Neuronal stem cell (in vitro differentiated cells): ENCODE measurements at regions not wholly inside any gene's neighbourhood (a gene's known extent, or its start where the extent isn't known, plus 50 kb on each side); places are given as distances from the start of the nearest gene placed in this dataset.

Experiments used
- DNase-seq: peaks from one replicate; pipeline ENCODE4 v3.0.0-alpha.2; 2013; ENCODE audit warnings: low spot score
- H2AFZ ChIP-seq: one replicate; pipeline ENCODE4 v1.6.1; 2013; ENCODE audit warnings: mild to moderate bottlenecking, low read length, inconsistent platforms
- H2AK5ac ChIP-seq: 2 replicates; pipeline ENCODE4 v1.6.1; 2013; ENCODE audit warnings: low read depth, mild to moderate bottlenecking, inconsistent platforms, low read length, moderate library complexity, mixed read lengths
- H2BK120ac ChIP-seq: 2 replicates; pipeline ENCODE4 v1.6.1; 2013; ENCODE audit warnings: low read depth, mild to moderate bottlenecking, inconsistent platforms, low read length, moderate library complexity, mixed read lengths
- H2BK12ac ChIP-seq: one replicate; pipeline ENCODE4 v1.6.1; 2013; ENCODE audit warnings: low read length, inconsistent platforms
- H2BK15ac ChIP-seq: 2 replicates; pipeline ENCODE4 v1.6.1; 2013; ENCODE audit warnings: mild to moderate bottlenecking, low read length, inconsistent platforms, mixed read lengths
- H2BK5ac ChIP-seq: one replicate; pipeline ENCODE4 v1.6.1; 2013; ENCODE audit warnings: inconsistent platforms, mild to moderate bottlenecking, low read length, moderate library complexity
- H3K14ac ChIP-seq: one replicate; pipeline ENCODE4 v1.6.1; 2013; ENCODE audit warnings: low read length, inconsistent platforms
- H3K18ac ChIP-seq: 2 replicates; pipeline ENCODE4 v1.6.1; 2013; ENCODE audit warnings: low read length, inconsistent platforms
- H3K23ac ChIP-seq: 2 replicates; pipeline ENCODE4 v1.6.1; 2013; ENCODE audit warnings: low read depth, mild to moderate bottlenecking, mixed read lengths, low read length, inconsistent platforms; ENCODE audit not compliant: poor library complexity
- H3K27ac ChIP-seq: replicated peaks from 3 replicates; pipeline ENCODE4 v1.5.1; 2013; ENCODE audit warnings: low read length, inconsistent platforms
- H3K27me3 ChIP-seq, 3 experiments: 2 replicates each; pipeline ENCODE4 v1.6.1; 2013; ENCODE audit warnings: low read length in 3 of 3, mild to moderate bottlenecking in 2 of 3, inconsistent platforms in 1 of 3, low read depth in 1 of 3, mixed read lengths in 1 of 3, moderate library complexity in 1 of 3; ENCODE audit not compliant: control insufficient read depth in 3 of 3, insufficient read depth in 3 of 3
- H3K36me3 ChIP-seq, 2 donors: replicated peaks in 1 of 2; 2 replicates each; pipeline ENCODE4 v1.6.1; 2013; ENCODE audit warnings: low read length in 2 of 2; ENCODE audit not compliant: control insufficient read depth in 2 of 2, insufficient read depth in 2 of 2
- H3K4ac ChIP-seq: 2 replicates; pipeline ENCODE4 v1.6.1; 2013; ENCODE audit warnings: inconsistent platforms, mild to moderate bottlenecking, low read length, moderate library complexity
- H3K4me1 ChIP-seq, 2 donors: 1 replicate in 1 of 2; 2 replicates in 1 of 2; pipeline ENCODE4 v1.6.1; 2013; ENCODE audit warnings: low read length in 2 of 2, low read depth in 1 of 2; ENCODE audit not compliant: control insufficient read depth in 2 of 2, insufficient read depth in 1 of 2
- H3K4me2 ChIP-seq: one replicate; pipeline ENCODE4 v1.6.1; 2013; ENCODE audit warnings: mild to moderate bottlenecking, low read length, inconsistent platforms; ENCODE audit not compliant: insufficient read depth, poor library complexity, severe bottlenecking
- H3K4me3 ChIP-seq, 2 donors: 2 replicates each; pipeline ENCODE4 v1.5.1; 2013; ENCODE audit warnings: low read length in 2 of 2, mild to moderate bottlenecking in 2 of 2, inconsistent platforms in 1 of 2, moderate library complexity in 1 of 2
- H3K79me1 ChIP-seq: one replicate; pipeline ENCODE4 v1.6.1; 2013; ENCODE audit warnings: low read depth, mild to moderate bottlenecking, inconsistent platforms, low read length, moderate library complexity
- H3K9ac ChIP-seq: one replicate; pipeline ENCODE4 v1.6.1; 2013; ENCODE audit warnings: mild to moderate bottlenecking, low read depth, low read length, inconsistent platforms; ENCODE audit not compliant: poor library complexity
- H3K9me3 ChIP-seq, 2 donors: replicated peaks in 1 of 2; 2 replicates each; pipeline versions ENCODE3 to v1.6.1; 2013; ENCODE audit warnings: low read length in 2 of 2, mild to moderate bottlenecking in 2 of 2, inconsistent platforms in 1 of 2, low read depth in 1 of 2, mixed read lengths in 1 of 2, moderate library complexity in 1 of 2; ENCODE audit not compliant: control insufficient read depth in 2 of 2, insufficient read depth in 1 of 2
- H4K8ac ChIP-seq: one replicate; pipeline ENCODE4 v1.6.1; 2013; ENCODE audit warnings: low read depth, mild to moderate bottlenecking, inconsistent platforms, low read length, moderate library complexity
- H4K91ac ChIP-seq: one replicate; pipeline ENCODE4 v1.6.1; 2013; ENCODE audit warnings: low read length, low read depth, mild to moderate bottlenecking, inconsistent platforms; ENCODE audit not compliant: poor library complexity
- WGBS, 2 donors: extraction: QIAGEN DNeasy Blood & Tissue Kit; methylation state at CpG; one replicate each; pipeline ENCODE4 v1.1.7; 2013; ENCODE audit warnings: missing lambda C conversion rate in 2 of 2, mixed read lengths in 1 of 2; ENCODE audit not compliant: insufficient read length in 2 of 2, insufficient replicate concordance in 1 of 2; ENCODE audit errors: extremely low coverage in 2 of 2; 5-methylcytosine and 5-hydroxymethylcytosine counted together

- no peak overlapping the region for H3K4ac ChIP-seq
- H3K4me2 ChIP-seq, result no peak overlapping the region
- no peak overlapping the region for H2BK5ac ChIP-seq
- no peak overlapping the region for H2BK12ac ChIP-seq
- no peak overlapping the region for H4K91ac ChIP-seq
- no peaks in the 10 kb centered on the region for H3K9me3 ChIP-seq
- no peak for DNase-seq
- no peaks in the 10 kb centered on the region for H3K27me3 ChIP-seq
- H2BK120ac ChIP-seq, result no peak overlapping the region
- H3K4me1 ChIP-seq, result no peaks in the 10 kb centered on the region
- H3K79me1 ChIP-seq, result no peaks in the 10 kb centered on the region
- no peak overlapping the region for H3K9ac ChIP-seq
- no peak overlapping the region for H3K4me3 ChIP-seq
- no peak overlapping the region for H3K23ac ChIP-seq
- H3K36me3 ChIP-seq, result no peaks in the 10 kb centered on the region
- H3K27ac ChIP-seq, result no peak overlapping the region
- no peak overlapping the region for H2AK5ac ChIP-seq
- no peak overlapping the region for H3K14ac ChIP-seq
- no peak overlapping the region for H2AFZ ChIP-seq
- H3K18ac ChIP-seq, result no peak overlapping the region
- no CpG with 5 or more reads among the region's 3 CpGs for WGBS, 2 donors
- no peak overlapping the region for H2BK15ac ChIP-seq
- no peak overlapping the region for H4K8ac ChIP-seq
Measured at GRCh38 chr6:145350928-145351327, 384.4 kb downstream of the EPM2A start.

GRCh38 chr6:145352382-145353080 is 382.8 kb downstream of the EPM2A start:
- H3K9ac ChIP-seq, result no peak overlapping the region
- no peak for DNase-seq
- H2AK5ac ChIP-seq, result no peak overlapping the region
- no CpG with 5 or more reads among the region's 11 CpGs for WGBS, 2 donors
- H4K8ac ChIP-seq, result no peak overlapping the region
- H4K91ac ChIP-seq, result no peak overlapping the region
- peak overlapping the region; percentile 7 for H3K18ac ChIP-seq
- H2AFZ ChIP-seq, result no peak overlapping the region
- no peak overlapping the region for H2BK12ac ChIP-seq
- no peak overlapping the region for H3K4ac ChIP-seq
- no peak overlapping the region for H2BK120ac ChIP-seq
- H3K23ac ChIP-seq, result no peak overlapping the region
- H3K4me3 ChIP-seq, result no peak overlapping the region
- H3K79me1 ChIP-seq, result no peaks in the 10 kb centered on the region
- H3K27me3 ChIP-seq, result no peaks in the 10 kb centered on the region
- H2BK15ac ChIP-seq, result no peak overlapping the region
- H3K9me3 ChIP-seq, result no peaks in the 10 kb centered on the region
- no peaks in the 10 kb centered on the region for H3K4me1 ChIP-seq
- no peak overlapping the region for H3K27ac ChIP-seq
- H3K36me3 ChIP-seq, result no peaks in the 10 kb centered on the region
- H2BK5ac ChIP-seq, result no peak overlapping the region
- no peak overlapping the region for H3K14ac ChIP-seq
- H3K4me2 ChIP-seq, result no peak overlapping the region

- no peak overlapping the region for H3K9ac ChIP-seq
- DNase-seq, result no peak
- no peaks in the 10 kb centered on the region for H3K27me3 ChIP-seq
- H3K27ac ChIP-seq, result no peak overlapping the region
- H3K18ac ChIP-seq, result no peak overlapping the region
- H2BK15ac ChIP-seq, result no peak overlapping the region
- no peak overlapping the region for H4K8ac ChIP-seq
- H3K36me3 ChIP-seq, result no peaks in the 10 kb centered on the region
- H3K23ac ChIP-seq, result no peak overlapping the region
- H3K4ac ChIP-seq, result no peak overlapping the region
- no peak overlapping the region for H3K4me2 ChIP-seq
- no peak overlapping the region for H2AK5ac ChIP-seq
- no peak overlapping the region for H3K4me3 ChIP-seq
- H3K4me1 ChIP-seq, result no peaks in the 10 kb centered on the region
- no peak overlapping the region for H2AFZ ChIP-seq
- no peaks in the 10 kb centered on the region for H3K79me1 ChIP-seq
- H3K14ac ChIP-seq, result no peak overlapping the region
- no peak overlapping the region for H2BK12ac ChIP-seq
- H2BK120ac ChIP-seq, result no peak overlapping the region
- no peak overlapping the region for H4K91ac ChIP-seq
- H2BK5ac ChIP-seq, result no peak overlapping the region
- no CpG with 5 or more reads among the region's 8 CpGs for WGBS, 2 donors
- peaks cover 0 to 3% of the 10 kb centered on the region in 2 donors for H3K9me3 ChIP-seq
Measured at GRCh38 chr6:145360865-145361264, 374.5 kb downstream of the EPM2A start.

GRCh38 chr6:145367149-145367548 is 368.2 kb downstream of the EPM2A start:
- no peak overlapping the region for H3K9ac ChIP-seq

More at GRCh38 chr6:145367149-145367548, 368.2 kb downstream of the EPM2A start:
- H3K4ac ChIP-seq, result no peak overlapping the region
- no peak overlapping the region for H3K23ac ChIP-seq
- no peak overlapping the region for H2BK120ac ChIP-seq
- no peak overlapping the region for H3K14ac ChIP-seq
- no peak overlapping the region for H2BK5ac ChIP-seq
- H2BK15ac ChIP-seq, result no peak overlapping the region
- H3K4me3 ChIP-seq, result no peak overlapping the region
- H2AFZ ChIP-seq, result no peak overlapping the region
- H3K27me3 ChIP-seq, result no peaks in the 10 kb centered on the region
- DNase-seq, result no peak
- H4K8ac ChIP-seq, result no peak overlapping the region
- no peak overlapping the region for H3K27ac ChIP-seq
- H3K36me3 ChIP-seq, result no peaks in the 10 kb centered on the region
- no peaks in the 10 kb centered on the region for H3K79me1 ChIP-seq
- peaks cover 0 to 3% of the 10 kb centered on the region in 2 donors for H3K9me3 ChIP-seq
- H3K4me1 ChIP-seq, result peaks cover 0 to 1% of the 10 kb centered on the region in 2 donors
- H2BK12ac ChIP-seq, result no peak overlapping the region
- no peak overlapping the region for H3K4me2 ChIP-seq
- no peak overlapping the region for H4K91ac ChIP-seq
- H3K18ac ChIP-seq, result no peak overlapping the region
- no CpG with 5 or more reads among the region's 5 CpGs for WGBS, 2 donors
- no peak overlapping the region for H2AK5ac ChIP-seq
